Neural crest cell (in vitro differentiated cells): ENCODE measurements at regions not wholly inside any gene's neighbourhood (a gene's known extent, or its start where the extent isn't known, plus 50 kb on each side); places are given as distances from the start of the nearest gene placed in this dataset.

Experiments used
- DNase-seq: peaks from one replicate; pipeline ENCODE4 v3.0.0; 2021; ENCODE audit warnings: low read depth, mixed read lengths, low spot score
- H3K27ac Mint-ChIP-seq: one replicate; pipeline ENCODE4 v1.8.0; 2021; ENCODE audit warnings: mild to moderate bottlenecking, mixed read lengths; ENCODE audit not compliant: unreplicated experiment
- H3K27me3 Mint-ChIP-seq: 2 replicates; pipeline ENCODE4 v1.8.0; 2021; ENCODE audit warnings: low read depth, mild to moderate bottlenecking, mixed read lengths
- H3K36me3 Mint-ChIP-seq: 2 replicates; pipeline ENCODE4 v1.8.0; 2021; ENCODE audit warnings: low read depth, mild to moderate bottlenecking, mixed read lengths
- H3K4me1 Mint-ChIP-seq: 2 replicates; pipeline ENCODE4 v1.8.0; 2021; ENCODE audit warnings: mixed read lengths
- H3K4me3 Mint-ChIP-seq: one replicate; pipeline ENCODE4 v1.8.0; 2021; ENCODE audit warnings: mild to moderate bottlenecking, mixed read lengths
- H3K9me3 Mint-ChIP-seq: 2 replicates; pipeline ENCODE4 v1.8.0; 2021; ENCODE audit warnings: mixed read lengths
- CTCF ChIP-seq: fragments of 200-600 bp; sonication (generic); conservative IDR thresholded peaks from 2 replicates; pipeline ENCODE4 v1.5.0; 2021; ENCODE audit warnings: antibody characterized with exemption, mild to moderate bottlenecking

- Mint-ChIP-seq H3K9me3 (no peaks in the 10 kb centered on the region), H3K4me3 (no peak overlapping the region), H3K27me3 (peaks cover 87% of the 10 kb centered on the region), H3K36me3 (no peaks in the 10 kb centered on the region), H3K27ac (no peak overlapping the region), H3K4me1 (peaks cover 49% of the 10 kb centered on the region)
- DNase-seq: no peak
- no peak for TF ChIP-seq CTCF
These were observed 176.8 kb upstream of the CIBAR2 start for GRCh38 chr16:85288869-85289660.

GRCh38 chr16:85289760-85290625, 177.7 kb upstream of the CIBAR2 start:
- no peaks in the 10 kb centered on the region for H3K9me3 Mint-ChIP-seq
- peaks cover 87% of the 10 kb centered on the region for H3K27me3 Mint-ChIP-seq
- DNase-seq: no peak
- no peak overlapping the region for H3K27ac Mint-ChIP-seq
- no peak for TF ChIP-seq CTCF
- H3K4me1 Mint-ChIP-seq: peaks cover 43% of the 10 kb centered on the region
- H3K4me3 Mint-ChIP-seq: peak overlapping the region; percentile 14
- H3K36me3 Mint-ChIP-seq: no peaks in the 10 kb centered on the region

- Mint-ChIP-seq H3K36me3 (no peaks in the 10 kb centered on the region), H3K27ac (no peak overlapping the region), H3K4me3 (no peak overlapping the region), H3K27me3 (peaks cover 87% of the 10 kb centered on the region), H3K9me3 (no peaks in the 10 kb centered on the region), H3K4me1 (peaks cover 49% of the 10 kb centered on the region)
- no peak for TF ChIP-seq CTCF
- no peak for DNase-seq
These were observed 178.5 kb upstream of the CIBAR2 start for GRCh38 chr16:85290626-85291301.

- peaks cover 43% of the 10 kb centered on the region for H3K4me1 Mint-ChIP-seq
- DNase-seq: peak; percentile 94
- peaks cover 87% of the 10 kb centered on the region for H3K27me3 Mint-ChIP-seq
- no peaks in the 10 kb centered on the region for H3K36me3 Mint-ChIP-seq
- H3K4me3 Mint-ChIP-seq: peak overlapping the region; percentile 42
- H3K27ac Mint-ChIP-seq: no peak overlapping the region
- no peak for TF ChIP-seq CTCF
- H3K9me3 Mint-ChIP-seq: no peaks in the 10 kb centered on the region
These were observed 179.3 kb upstream of the CIBAR2 start for GRCh38 chr16:85291302-85292148.

GRCh38 chr16:85293458-85293857, 181.2 kb upstream of the CIBAR2 start:
- Mint-ChIP-seq H3K4me3 (no peak overlapping the region), H3K4me1 (peaks cover 34% of the 10 kb centered on the region), H3K27ac (no peak overlapping the region), H3K9me3 (no peaks in the 10 kb centered on the region), H3K36me3 (no peaks in the 10 kb centered on the region), H3K27me3 (peaks cover 87% of the 10 kb centered on the region)
- TF ChIP-seq CTCF: no peak
- no peak for DNase-seq
